Cerebellar cortex (tissue), 1 donor: ENCODE measurements at regions not wholly inside any gene's neighbourhood (a gene's known extent, or its start where the extent isn't known, plus 50 kb on each side); places are given as distances from the start of the nearest gene placed in this dataset.
A peak's percentile ranks its signal among the peaks of the same experiment; 100 is the strongest.

Source experiments
- DNase-seq: peaks from one replicate; pipeline ENCODE4 v3.0.0-alpha.2; 2015; ENCODE audit warnings: low spot score

GRCh38 chr12:108462686-108463085 is 52.4 kb upstream of the FICD start:
- DNase-seq, result peak; percentile 13

- no peak for DNase-seq
Observed at GRCh38 chr12:108461058-108461660, 53.9 kb upstream of the FICD start.

GRCh38 chr12:108459149-108459548 is 55.9 kb upstream of the FICD start:
- peak; percentile 93 for DNase-seq

- DNase-seq, result no peak
Observed at GRCh38 chr12:108457734-108458361, 57.2 kb upstream of the FICD start.

GRCh38 chr12:108457006-108457733 is 57.9 kb upstream of the FICD start:
- DNase-seq, result peak; percentile 89

- no peak for DNase-seq
Observed at GRCh38 chr12:108455706-108456105, 59.4 kb upstream of the FICD start.

- DNase-seq, result no peak
Observed at GRCh38 chr12:108454539-108455139, 60.4 kb upstream of the FICD start.

- DNase-seq, result no peak
Observed at GRCh38 chr12:108449478-108449877, 65.6 kb upstream of the FICD start.

- peak; percentile 65 for DNase-seq
Observed at GRCh38 chr12:108448246-108448645, 66.8 kb upstream of the FICD start.

GRCh38 chr12:108447168-108447832 is 67.8 kb upstream of the FICD start:
- DNase-seq, result no peak

- DNase-seq, result peak; percentile 23
Observed at GRCh38 chr12:108446766-108447165, 68.3 kb upstream of the FICD start.

GRCh38 chr12:108442910-108443309 is 72.2 kb upstream of the FICD start:
- DNase-seq, result no peak

GRCh38 chr12:108442067-108442466 is 73.0 kb upstream of the FICD start:
- DNase-seq, result no peak

GRCh38 chr12:108441549-108441948 is 73.5 kb upstream of the FICD start:
- DNase-seq, result no peak

- DNase-seq, result no peak
Observed at GRCh38 chr12:108440736-108441135, 74.3 kb upstream of the FICD start.

- DNase-seq, result no peak
Observed at GRCh38 chr12:108438667-108439066, 76.4 kb upstream of the FICD start.

GRCh38 chr12:108432423-108433121 is 82.5 kb upstream of the FICD start:
- no peak for DNase-seq

- no peak for DNase-seq
Observed at GRCh38 chr12:108430926-108431325, 84.2 kb upstream of the FICD start.

GRCh38 chr12:108430245-108430644 is 84.8 kb upstream of the FICD start:
- no peak for DNase-seq

GRCh38 chr12:108425238-108425795 is 86.2 kb upstream of the CMKLR1 start:
- no peak for DNase-seq

GRCh38 chr12:108424816-108425215 is 85.7 kb upstream of the CMKLR1 start:
- DNase-seq, result no peak
